ENCODE measurements at regions not wholly inside any gene's neighbourhood (a gene's known extent, or its start where the extent isn't known, plus 50 kb on each side); places are given as distances from the start of the nearest gene placed in this dataset.
"Not testable (repeated sequence)": the region's sequence is repeated elsewhere in the genome, so short reads cannot be mapped to it uniquely, and the experiment has no call there.

- Histone ChIP-seq H3K4me3 (no peak overlapping the region), H3K36me3 (no peaks in the 10 kb centered on the region), H3K27me3 (replicated peaks; ENCODE audit: insufficient read depth) (no peaks in the 10 kb centered on the region), H3K27ac (no peak overlapping the region), H3K9me3 (no peaks in the 10 kb centered on the region), H3K4me1 (ENCODE audit: control insufficient read depth in 1 of 2, low read depth in 2 of 2) (peaks cover 0 to 8% of the 10 kb centered on the region in 2 donors)
- ATAC-seq (ENCODE audit: insufficient number of reproducible peaks, low FRiP score, low read depth) = no peak
- DNase-seq (ENCODE audit: low spot score) = no peak
- TF ChIP-seq CTCF (IDR thresholded peaks at IDR 0.05) = no peak
Observed at GRCh38 chr10:61588770-61589211, 73.9 kb upstream of the CABCOCO1 start.

DNA sequence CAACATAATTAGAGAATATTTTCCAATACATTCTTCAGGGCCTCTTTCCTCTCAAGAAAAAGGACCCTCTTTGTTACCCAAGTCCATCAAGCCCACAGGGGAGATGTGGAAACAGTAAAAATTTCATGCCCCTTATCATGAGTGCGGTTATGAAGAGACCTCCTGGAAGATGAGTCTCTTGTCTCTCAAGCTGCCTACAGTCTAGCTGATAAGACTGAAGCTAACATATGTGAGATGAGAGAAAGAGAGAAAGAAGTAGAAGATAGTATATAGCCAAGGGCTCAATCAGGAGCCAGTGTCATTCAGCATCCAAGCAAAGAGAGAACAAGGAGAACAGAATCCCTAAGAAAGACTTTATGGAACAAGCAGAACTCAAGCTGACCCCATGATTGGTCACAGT lies 75.9 kb upstream of the CABCOCO1 start:
- H3K4me1 ChIP-seq (ENCODE audit: control insufficient read depth in 1 of 2, low read depth in 2 of 2) = peaks cover 0 to 8% of the 10 kb centered on the region in 2 donors
- TF ChIP-seq CTCF (IDR thresholded peaks at IDR 0.05) = no peak
- H3K27me3 ChIP-seq (replicated peaks; ENCODE audit: insufficient read depth) = no peaks in the 10 kb centered on the region
- no peaks in the 10 kb centered on the region for H3K9me3 ChIP-seq
- no peak overlapping the region for H3K27ac ChIP-seq
- no peaks in the 10 kb centered on the region for H3K36me3 ChIP-seq
- no peak overlapping the region for H3K4me3 ChIP-seq
- DNase-seq (ENCODE audit: low spot score) = no peak
- ATAC-seq (ENCODE audit: insufficient number of reproducible peaks, low FRiP score, low read depth) = no peak

GRCh38 chr10:61580608-61581007 lies 82.1 kb upstream of the CABCOCO1 start:
- ATAC-seq (ENCODE audit: insufficient number of reproducible peaks, low FRiP score, low read depth) (no peak), DNase-seq (ENCODE audit: low spot score) (no peak)
- Histone ChIP-seq H3K4me1 (ENCODE audit: control insufficient read depth in 1 of 2, low read depth in 2 of 2) (no peaks in the 10 kb centered on the region), H3K4me3 (no peak overlapping the region), H3K36me3 (no peaks in the 10 kb centered on the region), H3K27me3 (replicated peaks; ENCODE audit: insufficient read depth) (no peaks in the 10 kb centered on the region), H3K9me3 (no peaks in the 10 kb centered on the region), H3K27ac (no peak overlapping the region)
- TF ChIP-seq CTCF (IDR thresholded peaks at IDR 0.05) = no peak

DNA sequence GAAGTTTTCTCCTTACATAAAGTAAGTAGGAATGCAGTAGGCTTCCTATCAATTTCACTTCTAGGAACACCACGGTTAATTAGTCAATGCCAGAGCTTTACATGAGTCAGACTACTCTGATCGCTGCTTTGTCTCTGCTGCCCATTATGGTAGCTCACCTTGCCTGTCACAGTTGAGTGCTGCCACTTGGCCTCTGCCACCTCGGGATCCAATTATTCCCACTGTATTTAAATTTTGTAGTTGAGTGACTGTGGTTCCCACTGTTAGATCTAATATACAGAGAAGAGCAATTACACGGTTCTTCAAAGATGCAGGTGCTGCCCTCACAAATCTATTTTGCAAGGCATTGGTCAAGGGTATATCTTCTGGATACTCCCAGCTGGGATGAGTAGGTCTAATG lies 92.5 kb upstream of the CABCOCO1 start:
- H3K4me1 ChIP-seq (ENCODE audit: control insufficient read depth in 1 of 2, low read depth in 2 of 2); H3K27me3 ChIP-seq (replicated peaks; ENCODE audit: insufficient read depth); H3K36me3 ChIP-seq; ATAC-seq (ENCODE audit: insufficient number of reproducible peaks, low FRiP score, low read depth); H3K4me3 ChIP-seq; DNase-seq (ENCODE audit: low spot score); H3K27ac ChIP-seq: not testable (repeated sequence)
- H3K9me3 ChIP-seq = peaks cover 14% of the 10 kb centered on the region

GRCh38 chr10:61567729-61568128 lies 95.0 kb upstream of the CABCOCO1 start:
- Histone ChIP-seq H3K27me3 (replicated peaks; ENCODE audit: insufficient read depth) (no peaks in the 10 kb centered on the region), H3K4me1 (ENCODE audit: control insufficient read depth in 1 of 2, low read depth in 2 of 2) (no peaks in the 10 kb centered on the region), H3K36me3 (no peaks in the 10 kb centered on the region), H3K4me3 (no peak overlapping the region), H3K9me3 (peaks cover 14% of the 10 kb centered on the region), H3K27ac (no peak overlapping the region)
- DNase-seq (ENCODE audit: low spot score) (no peak), ATAC-seq (ENCODE audit: insufficient number of reproducible peaks, low FRiP score, low read depth) (no peak)
- TF ChIP-seq CTCF (IDR thresholded peaks at IDR 0.05) = no peak

DNA sequence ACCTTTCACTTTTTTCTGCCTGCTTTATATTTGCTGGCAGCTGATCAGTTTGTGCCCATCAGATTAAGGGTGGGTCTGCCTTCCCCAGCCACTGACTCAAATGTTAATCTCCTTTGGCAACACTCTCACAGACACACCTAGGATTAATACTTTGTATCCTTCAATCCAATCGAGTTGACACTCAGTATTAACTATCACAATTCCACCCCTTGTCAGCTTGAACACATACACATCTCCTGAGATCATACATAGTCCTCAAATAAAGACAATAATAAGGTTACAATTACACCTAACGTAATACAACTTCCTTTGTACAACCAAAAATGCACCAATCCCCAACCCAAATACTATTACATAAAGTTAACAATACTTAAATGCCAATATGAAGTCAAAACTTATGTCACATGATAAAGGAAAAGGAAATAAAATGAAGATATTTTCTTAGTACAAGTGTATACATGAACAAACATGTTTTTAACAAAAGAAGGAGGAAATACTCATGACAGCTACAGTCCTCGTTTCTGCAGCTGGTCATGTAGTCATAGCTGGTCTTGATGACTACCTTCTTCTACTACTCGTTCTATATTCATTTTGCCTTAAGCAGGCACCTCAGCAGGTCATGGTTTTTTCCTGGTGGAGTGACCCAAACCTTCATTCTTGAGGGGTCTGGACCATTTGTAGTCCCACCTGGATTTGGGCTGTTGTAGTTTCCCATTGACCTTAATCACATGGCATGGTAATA lies 96.7 kb upstream of the CABCOCO1 start:
- H3K27ac ChIP-seq = no peak overlapping the region
- DNase-seq (ENCODE audit: low spot score) (no peak), ATAC-seq (ENCODE audit: insufficient number of reproducible peaks, low FRiP score, low read depth) (no peak)
- no peak overlapping the region for H3K4me3 ChIP-seq
- H3K4me1 ChIP-seq (ENCODE audit: control insufficient read depth in 1 of 2, low read depth in 2 of 2) = no peaks in the 10 kb centered on the region
- H3K36me3 ChIP-seq = no peaks in the 10 kb centered on the region
- peaks cover 13% of the 10 kb centered on the region for H3K9me3 ChIP-seq
- no peaks in the 10 kb centered on the region for H3K27me3 ChIP-seq (replicated peaks; ENCODE audit: insufficient read depth)
- no peak for TF ChIP-seq CTCF (IDR thresholded peaks at IDR 0.05)
